Calu3 (cell line): ENCODE measurements at regions not wholly inside any gene's neighbourhood (a gene's known extent, or its start where the extent isn't known, plus 50 kb on each side); places are given as distances from the start of the nearest gene placed in this dataset.

Experiments
- BruUV-seq: library from RNA; stranded (reverse); fragments of 400-500 nt; replicated peaks from 2 replicates; lab custom pipeline; 2021; lab: Mats Ljungman, UMichigan
- CTCF ChIA-PET: fragments of 300-600 bp; sonication (Branson Sonifier 250); formaldehyde crosslinking; loops from one replicate; lab custom pipeline; 2022; ENCODE audit warnings: antibody characterized with exemption; lab: Charles Lee
- DNase-seq: peaks from one replicate; pipeline ENCODE4 v3.0.0; 2022
- H3K27ac Mint-ChIP-seq: one replicate; pipeline ENCODE4 v1.8.0; 2022; ENCODE audit warnings: mixed read lengths; ENCODE audit not compliant: unreplicated experiment
- H3K27me3 Mint-ChIP-seq: one replicate; pipeline ENCODE4 v1.8.0; 2022; ENCODE audit warnings: mixed read lengths; ENCODE audit not compliant: unreplicated experiment
- H3K36me3 Mint-ChIP-seq: one replicate; pipeline ENCODE4 v1.8.0; 2022; ENCODE audit warnings: mild to moderate bottlenecking, moderate library complexity, mixed read lengths; ENCODE audit not compliant: insufficient read depth, unreplicated experiment
- H3K4me1 Mint-ChIP-seq: one replicate; pipeline ENCODE4 v1.8.0; 2022; ENCODE audit warnings: mild to moderate bottlenecking, low read depth, mixed read lengths; ENCODE audit not compliant: unreplicated experiment
- H3K4me3 Mint-ChIP-seq: one replicate; pipeline ENCODE4 v1.8.0; 2022; ENCODE audit warnings: mild to moderate bottlenecking, low read depth, moderate library complexity, mixed read lengths; ENCODE audit not compliant: unreplicated experiment
- H3K9me3 Mint-ChIP-seq: one replicate; pipeline ENCODE4 v1.8.0; 2022; ENCODE audit warnings: low read depth, mixed read lengths; ENCODE audit not compliant: unreplicated experiment
- intact Hi-C: fragments of 100-400 bp; cut with micrococcal nuclease; formaldehyde crosslinking; loops from one replicate; pipeline ENCODE4 v1.10.0; 2022; ENCODE audit not compliant: unreplicated experiment
- TF ChIP-seq, protein P1 (sequence below): fragments of 200-600 bp; IDR thresholded peaks from one replicate; pipeline ENCODE4 v1.8.0; 2022; ENCODE audit warnings: antibody characterized with exemption; ENCODE audit not compliant: unreplicated experiment

DNA sequence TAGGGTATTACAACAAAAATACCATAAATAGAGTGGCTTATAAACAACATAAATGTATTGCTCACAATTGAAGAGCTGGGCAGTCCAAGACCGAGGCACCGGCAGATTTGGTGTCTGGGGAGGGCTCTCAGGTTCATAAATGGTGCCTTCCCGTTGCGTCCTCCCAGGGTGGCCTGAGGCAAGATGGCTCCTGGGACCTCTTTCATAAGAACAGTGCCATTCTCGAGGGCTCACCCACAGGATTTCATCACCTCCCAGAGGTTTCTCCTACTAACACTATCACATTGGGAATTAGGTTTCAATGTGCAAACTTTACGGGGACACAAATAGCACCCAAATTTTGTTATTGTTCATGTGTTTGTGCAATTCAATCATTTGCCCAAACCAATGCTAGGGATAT lies 793.5 kb upstream of the HS6ST1 start:
- H3K27ac Mint-ChIP-seq, result no peak overlapping the region
- no peaks in the 10 kb centered on the region for H3K27me3 Mint-ChIP-seq
- TF ChIP-seq, protein P1, sequence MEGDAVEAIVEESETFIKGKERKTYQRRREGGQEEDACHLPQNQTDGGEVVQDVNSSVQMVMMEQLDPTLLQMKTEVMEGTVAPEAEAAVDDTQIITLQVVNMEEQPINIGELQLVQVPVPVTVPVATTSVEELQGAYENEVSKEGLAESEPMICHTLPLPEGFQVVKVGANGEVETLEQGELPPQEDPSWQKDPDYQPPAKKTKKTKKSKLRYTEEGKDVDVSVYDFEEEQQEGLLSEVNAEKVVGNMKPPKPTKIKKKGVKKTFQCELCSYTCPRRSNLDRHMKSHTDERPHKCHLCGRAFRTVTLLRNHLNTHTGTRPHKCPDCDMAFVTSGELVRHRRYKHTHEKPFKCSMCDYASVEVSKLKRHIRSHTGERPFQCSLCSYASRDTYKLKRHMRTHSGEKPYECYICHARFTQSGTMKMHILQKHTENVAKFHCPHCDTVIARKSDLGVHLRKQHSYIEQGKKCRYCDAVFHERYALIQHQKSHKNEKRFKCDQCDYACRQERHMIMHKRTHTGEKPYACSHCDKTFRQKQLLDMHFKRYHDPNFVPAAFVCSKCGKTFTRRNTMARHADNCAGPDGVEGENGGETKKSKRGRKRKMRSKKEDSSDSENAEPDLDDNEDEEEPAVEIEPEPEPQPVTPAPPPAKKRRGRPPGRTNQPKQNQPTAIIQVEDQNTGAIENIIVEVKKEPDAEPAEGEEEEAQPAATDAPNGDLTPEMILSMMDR, result no peak
- CTCF ChIA-PET, result no interaction called here
- intact Hi-C loops, result no loop called here
- H3K36me3 Mint-ChIP-seq, result no peaks in the 10 kb centered on the region
- H3K9me3 Mint-ChIP-seq, result peaks cover 12% of the 10 kb centered on the region
- DNase-seq, result no peak
- no peak overlapping the region for H3K4me3 Mint-ChIP-seq
- H3K4me1 Mint-ChIP-seq, result no peaks in the 10 kb centered on the region
- no TSS peak for BruUV-seq

DNA sequence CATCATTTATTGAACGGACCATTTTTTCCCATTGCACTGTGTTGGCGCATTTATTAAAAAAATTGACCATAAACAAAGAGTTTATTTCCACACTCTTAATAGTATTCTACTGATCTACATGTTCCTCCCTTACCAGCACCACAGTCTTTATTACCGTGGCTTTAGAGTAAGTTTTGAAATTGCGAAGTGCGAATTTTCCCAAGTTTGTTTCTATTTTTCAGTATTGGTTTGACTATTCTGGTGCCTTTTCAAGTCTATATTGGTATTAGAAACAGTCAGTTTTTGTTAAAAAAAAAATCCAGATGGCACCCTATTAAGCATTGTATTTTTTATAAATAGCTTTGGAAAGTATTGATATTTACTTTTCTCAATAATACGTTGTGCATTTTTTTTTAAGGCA lies 795.1 kb upstream of the HS6ST1 start:
- no peak overlapping the region for H3K4me3 Mint-ChIP-seq
- DNase-seq, result no peak
- peaks cover 18% of the 10 kb centered on the region for H3K9me3 Mint-ChIP-seq
- H3K4me1 Mint-ChIP-seq, result no peaks in the 10 kb centered on the region
- TF ChIP-seq, protein P1, result no peak
- intact Hi-C loops, result no loop called here
- H3K27me3 Mint-ChIP-seq, result no peaks in the 10 kb centered on the region
- CTCF ChIA-PET, result no interaction called here
- no peaks in the 10 kb centered on the region for H3K36me3 Mint-ChIP-seq
- H3K27ac Mint-ChIP-seq, result no peak overlapping the region
- no TSS peak for BruUV-seq

DNA sequence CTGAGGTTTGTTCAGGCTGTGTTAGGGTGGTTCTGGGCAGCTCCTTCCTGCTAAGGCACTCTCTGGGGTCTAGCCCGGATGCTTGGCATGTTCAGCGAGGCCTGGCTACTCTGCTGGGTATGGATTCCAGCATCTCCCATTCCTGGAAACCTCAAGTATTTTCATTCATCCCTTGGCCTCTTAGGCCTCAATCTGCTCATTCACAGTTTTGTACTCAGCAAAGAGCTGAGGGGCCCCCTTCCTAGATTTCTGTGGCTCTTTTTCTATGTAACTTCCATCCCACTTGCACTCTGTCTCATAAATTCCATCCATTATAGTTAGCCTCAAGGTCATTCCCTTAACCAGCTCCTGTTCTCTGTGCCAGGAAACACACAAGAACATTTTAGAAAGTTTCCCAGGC lies 798.8 kb upstream of the HS6ST1 start:
- no peaks in the 10 kb centered on the region for H3K27me3 Mint-ChIP-seq
- BruUV-seq, result no TSS peak
- peaks cover 26% of the 10 kb centered on the region for H3K9me3 Mint-ChIP-seq
- CTCF ChIA-PET, result no interaction called here
- TF ChIP-seq, protein P1, result no peak
- H3K36me3 Mint-ChIP-seq, result no peaks in the 10 kb centered on the region
- no peak for DNase-seq
- no peak overlapping the region for H3K4me3 Mint-ChIP-seq
- intact Hi-C loops, result no loop called here
- H3K4me1 Mint-ChIP-seq, result no peaks in the 10 kb centered on the region
- no peak overlapping the region for H3K27ac Mint-ChIP-seq

DNA sequence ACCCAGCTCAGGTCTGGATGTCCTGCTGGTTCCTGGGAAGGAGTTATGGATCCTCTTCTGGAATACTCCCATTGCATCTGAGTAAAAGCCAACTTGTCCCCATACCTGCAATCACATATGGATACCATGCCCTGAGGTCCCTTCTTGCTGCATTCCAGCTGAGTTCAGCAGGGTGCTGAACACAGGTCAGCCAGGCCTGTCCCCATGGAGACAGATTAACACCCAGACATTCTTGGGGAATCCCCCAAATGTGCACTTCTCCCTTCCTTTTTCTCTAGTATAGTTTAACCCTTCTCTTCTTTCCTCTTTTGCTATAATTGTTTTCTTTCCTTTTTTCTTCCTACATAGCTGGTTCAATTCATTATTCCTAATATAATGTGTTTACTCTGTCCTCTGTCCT lies 799.6 kb upstream of the HS6ST1 start:
- BruUV-seq, result no TSS peak
- H3K36me3 Mint-ChIP-seq, result no peaks in the 10 kb centered on the region
- TF ChIP-seq, protein P1, result no peak

More for the DNA sequence above, 799.6 kb upstream of the HS6ST1 start:
- H3K9me3 Mint-ChIP-seq, result peaks cover 26% of the 10 kb centered on the region
- no peaks in the 10 kb centered on the region for H3K4me1 Mint-ChIP-seq
- H3K27ac Mint-ChIP-seq, result no peak overlapping the region
- no peak for DNase-seq
- H3K4me3 Mint-ChIP-seq, result no peak overlapping the region
- CTCF ChIA-PET, result no interaction called here
- intact Hi-C loops, result no loop called here
- H3K27me3 Mint-ChIP-seq, result no peaks in the 10 kb centered on the region
